GM19351 (cell line): ENCODE measurements at regions not wholly inside any gene's neighbourhood (a gene's known extent, or its start where the extent isn't known, plus 50 kb on each side); places are given as distances from the start of the nearest gene placed in this dataset.

ENCODE experiments used
- ATAC-seq: cut with Tn5 transposase; IDR thresholded peaks from one replicate; pipeline ENCODE4 v1.9.1; 2021; ENCODE audit warnings: mild to moderate bottlenecking, moderate library complexity; ENCODE audit not compliant: unreplicated experiment

- no peak for ATAC-seq
Observed at GRCh38 chr7:106423821-106424475, 139.2 kb upstream of the NAMPT start.

GRCh38 chr7:106423111-106423510, 138.3 kb upstream of the NAMPT start:
- ATAC-seq = no peak

- no peak for ATAC-seq
Observed at GRCh38 chr7:106421181-106421762, 136.5 kb upstream of the NAMPT start.

- ATAC-seq = no peak
Observed at GRCh38 chr7:106420736-106421135, 136.0 kb upstream of the NAMPT start.

- ATAC-seq = no peak
Observed at GRCh38 chr7:106420210-106420609, 135.4 kb upstream of the NAMPT start.

- ATAC-seq = no peak
Observed at GRCh38 chr7:106419455-106420182, 134.8 kb upstream of the NAMPT start.

GRCh38 chr7:106418526-106418925, 133.7 kb upstream of the NAMPT start:
- no peak for ATAC-seq

GRCh38 chr7:106418094-106418493, 133.3 kb upstream of the NAMPT start:
- ATAC-seq = no peak

GRCh38 chr7:106417273-106417902, 132.6 kb upstream of the NAMPT start:
- no peak for ATAC-seq

- no peak for ATAC-seq
Observed at GRCh38 chr7:106416430-106416829, 131.6 kb upstream of the NAMPT start.

- ATAC-seq = no peak
Observed at GRCh38 chr7:106415433-106415832, 130.7 kb upstream of the NAMPT start.

- ATAC-seq = no peak
Observed at GRCh38 chr7:106413446-106413845, 128.7 kb upstream of the NAMPT start.

GRCh38 chr7:106405697-106406141, 120.9 kb upstream of the NAMPT start:
- ATAC-seq = no peak

- no peak for ATAC-seq
Observed at GRCh38 chr7:106402898-106403297, 118.1 kb upstream of the NAMPT start.

GRCh38 chr7:106400923-106401322, 116.1 kb upstream of the NAMPT start:
- no peak for ATAC-seq

GRCh38 chr7:106398786-106399185, 114.0 kb upstream of the NAMPT start:
- ATAC-seq = no peak

GRCh38 chr7:106397994-106398393, 113.2 kb upstream of the NAMPT start:
- ATAC-seq = no peak

GRCh38 chr7:106394526-106394925, 109.7 kb upstream of the NAMPT start:
- no peak for ATAC-seq

- ATAC-seq = no peak
Observed at GRCh38 chr7:106393564-106394251, 108.9 kb upstream of the NAMPT start.

GRCh38 chr7:106392590-106392989, 107.8 kb upstream of the NAMPT start:
- ATAC-seq = no peak

- no peak for ATAC-seq
Observed at GRCh38 chr7:106392144-106392543, 107.4 kb upstream of the NAMPT start.
